Caki2 (cell line): ENCODE measurements at regions not wholly inside any gene's neighbourhood (a gene's known extent, or its start where the extent isn't known, plus 50 kb on each side); places are given as distances from the start of the nearest gene placed in this dataset.

Experiments used
- DNase-seq: peaks from one replicate; pipeline ENCODE4 v3.0.0-alpha.2; 2015; ENCODE audit warnings: low read depth
- in situ Hi-C: cut with HindIII; loops from 2 replicates; pipeline ENCODE4 v1.10.0; 2016; ENCODE audit warnings: low sequenced_read_pairs, low pct_unique_long_range_greater_than_20kb, mixed read lengths

- no peak for DNase-seq
- in situ Hi-C loops = no loop called here
Observed at GRCh38 chr16:64745258-64745930, 376.5 kb downstream of the CDH11 start.

GRCh38 chr16:64742455-64743223, 379.2 kb downstream of the CDH11 start:
- in situ Hi-C loops = no loop called here
- no peak for DNase-seq

GRCh38 chr16:64740261-64740660, 381.6 kb downstream of the CDH11 start:
- no peak for DNase-seq
- in situ Hi-C loops = no loop called here

GRCh38 chr16:64738321-64738960, 383.4 kb downstream of the CDH11 start:
- in situ Hi-C loops = no loop called here
- DNase-seq = no peak

- in situ Hi-C loops = no loop called here
- no peak for DNase-seq
Observed at GRCh38 chr16:64736857-64737256, 385.0 kb downstream of the CDH11 start.

- DNase-seq = no peak
- in situ Hi-C loops = no loop called here
Observed at GRCh38 chr16:64731891-64732290, 390.0 kb downstream of the CDH11 start.

- in situ Hi-C loops = no loop called here
- no peak for DNase-seq
Observed at GRCh38 chr16:64730261-64730660, 391.6 kb downstream of the CDH11 start.

- in situ Hi-C loops = no loop called here
- DNase-seq = no peak
Observed at GRCh38 chr16:64724339-64724738, 397.5 kb downstream of the CDH11 start.

- in situ Hi-C loops = no loop called here
- no peak for DNase-seq
Observed at GRCh38 chr16:64718486-64718885, 403.4 kb downstream of the CDH11 start.

- in situ Hi-C loops = no loop called here
- no peak for DNase-seq
Observed at GRCh38 chr16:64717871-64718270, 404.0 kb downstream of the CDH11 start.

- in situ Hi-C loops = no loop called here
Observed at GRCh38 chr16:64715624-64716023, 406.2 kb downstream of the CDH11 start.

GRCh38 chr16:64712026-64712425, 409.8 kb downstream of the CDH11 start:
- in situ Hi-C loops = no loop called here
- no peak for DNase-seq

More at GRCh38 chr16:64715624-64716023, 406.2 kb downstream of the CDH11 start:
- no peak for DNase-seq

- no peak for DNase-seq
- in situ Hi-C loops = no loop called here
Observed at GRCh38 chr16:64711596-64711995, 410.3 kb downstream of the CDH11 start.

GRCh38 chr16:64711026-64711425, 410.8 kb downstream of the CDH11 start:
- in situ Hi-C loops = no loop called here

GRCh38 chr16:64705443-64705842, 416.4 kb downstream of the CDH11 start:
- in situ Hi-C loops = no loop called here
- DNase-seq = no peak

More at GRCh38 chr16:64711026-64711425, 410.8 kb downstream of the CDH11 start:
- DNase-seq = no peak

GRCh38 chr16:64704386-64704785, 417.5 kb downstream of the CDH11 start:
- DNase-seq = no peak
- in situ Hi-C loops = no loop called here

- in situ Hi-C loops = no loop called here
- DNase-seq = no peak
Observed at GRCh38 chr16:64702415-64702814, 419.4 kb downstream of the CDH11 start.

GRCh38 chr16:64700628-64701027, 421.2 kb downstream of the CDH11 start:
- DNase-seq = no peak
- in situ Hi-C loops = no loop called here

- in situ Hi-C loops = no loop called here
- no peak for DNase-seq
Observed at GRCh38 chr16:64696866-64697265, 425.0 kb downstream of the CDH11 start.
